ENCODE measurements at regions not wholly inside any gene's neighbourhood (a gene's known extent, or its start where the extent isn't known, plus 50 kb on each side); places are given as distances from the start of the nearest gene placed in this dataset.

DNA sequence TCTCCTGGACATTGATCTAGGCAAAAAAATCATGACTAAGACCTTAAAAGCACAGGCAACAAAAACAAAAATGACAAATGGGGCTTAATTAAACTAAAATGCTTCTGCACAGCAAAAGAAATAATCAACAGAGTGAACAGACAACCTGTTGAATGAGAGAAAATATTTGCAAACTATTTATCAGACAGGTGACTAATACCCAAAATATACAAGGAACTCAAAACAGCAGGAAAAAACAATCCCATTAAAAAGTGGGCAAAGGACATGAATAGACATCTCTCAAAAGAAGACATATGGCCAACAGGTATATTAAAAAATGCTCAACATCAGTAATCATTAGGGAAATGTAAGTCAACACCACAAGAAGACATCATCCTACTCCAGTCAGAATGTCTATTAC lies 166.8 kb downstream of the MTERF1 start:
- Histone ChIP-seq H3K36me3 (ENCODE audit: insufficient read depth, low read length) (no peaks in the 10 kb centered on the region), H3K27me3 (ENCODE audit: control insufficient read depth in 1 of 2, insufficient read depth in 2 of 2, low read length in 2 of 2) (no peaks in the 10 kb centered on the region), H3K4me1 (ENCODE audit: insufficient read depth, low read length) (no peaks in the 10 kb centered on the region), H3K27ac (ENCODE audit: low read depth in 1 of 2, low read length in 2 of 2) (no peak overlapping the region), H3K9me3 (ENCODE audit: control insufficient read depth in 1 of 2, insufficient read depth in 1 of 2, low read length in 2 of 2) (peaks cover 6 to 8% of the 10 kb centered on the region in 2 experiments), H3K4me3 (ENCODE audit: low read length) (no peak overlapping the region)
- ChIA-PET POLR2A (no interaction called here), CTCF (no interaction called here)
- TF ChIP-seq, protein P1, sequence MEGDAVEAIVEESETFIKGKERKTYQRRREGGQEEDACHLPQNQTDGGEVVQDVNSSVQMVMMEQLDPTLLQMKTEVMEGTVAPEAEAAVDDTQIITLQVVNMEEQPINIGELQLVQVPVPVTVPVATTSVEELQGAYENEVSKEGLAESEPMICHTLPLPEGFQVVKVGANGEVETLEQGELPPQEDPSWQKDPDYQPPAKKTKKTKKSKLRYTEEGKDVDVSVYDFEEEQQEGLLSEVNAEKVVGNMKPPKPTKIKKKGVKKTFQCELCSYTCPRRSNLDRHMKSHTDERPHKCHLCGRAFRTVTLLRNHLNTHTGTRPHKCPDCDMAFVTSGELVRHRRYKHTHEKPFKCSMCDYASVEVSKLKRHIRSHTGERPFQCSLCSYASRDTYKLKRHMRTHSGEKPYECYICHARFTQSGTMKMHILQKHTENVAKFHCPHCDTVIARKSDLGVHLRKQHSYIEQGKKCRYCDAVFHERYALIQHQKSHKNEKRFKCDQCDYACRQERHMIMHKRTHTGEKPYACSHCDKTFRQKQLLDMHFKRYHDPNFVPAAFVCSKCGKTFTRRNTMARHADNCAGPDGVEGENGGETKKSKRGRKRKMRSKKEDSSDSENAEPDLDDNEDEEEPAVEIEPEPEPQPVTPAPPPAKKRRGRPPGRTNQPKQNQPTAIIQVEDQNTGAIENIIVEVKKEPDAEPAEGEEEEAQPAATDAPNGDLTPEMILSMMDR (IDR thresholded peaks at IDR 0.05), result no peak
- peaks cover 19% of the 10 kb centered on the region for H3K9me3 Mint-ChIP-seq
- no peaks in the 10 kb centered on the region for H3K36me3 Mint-ChIP-seq (ENCODE audit: low read depth)
- H3K27me3 Mint-ChIP-seq, result no peaks in the 10 kb centered on the region
- ATAC-seq (ENCODE audit: poor library complexity) (no peak), DNase-seq (no peak)
- no peak overlapping the region for H3K27ac Mint-ChIP-seq
- no peak overlapping the region for H3K4me3 Mint-ChIP-seq
- intact Hi-C loops (cut with DNase I, micrococcal nuclease), result no loop called here
- H3K4me1 Mint-ChIP-seq (ENCODE audit: low read depth), result no peaks in the 10 kb centered on the region

DNA sequence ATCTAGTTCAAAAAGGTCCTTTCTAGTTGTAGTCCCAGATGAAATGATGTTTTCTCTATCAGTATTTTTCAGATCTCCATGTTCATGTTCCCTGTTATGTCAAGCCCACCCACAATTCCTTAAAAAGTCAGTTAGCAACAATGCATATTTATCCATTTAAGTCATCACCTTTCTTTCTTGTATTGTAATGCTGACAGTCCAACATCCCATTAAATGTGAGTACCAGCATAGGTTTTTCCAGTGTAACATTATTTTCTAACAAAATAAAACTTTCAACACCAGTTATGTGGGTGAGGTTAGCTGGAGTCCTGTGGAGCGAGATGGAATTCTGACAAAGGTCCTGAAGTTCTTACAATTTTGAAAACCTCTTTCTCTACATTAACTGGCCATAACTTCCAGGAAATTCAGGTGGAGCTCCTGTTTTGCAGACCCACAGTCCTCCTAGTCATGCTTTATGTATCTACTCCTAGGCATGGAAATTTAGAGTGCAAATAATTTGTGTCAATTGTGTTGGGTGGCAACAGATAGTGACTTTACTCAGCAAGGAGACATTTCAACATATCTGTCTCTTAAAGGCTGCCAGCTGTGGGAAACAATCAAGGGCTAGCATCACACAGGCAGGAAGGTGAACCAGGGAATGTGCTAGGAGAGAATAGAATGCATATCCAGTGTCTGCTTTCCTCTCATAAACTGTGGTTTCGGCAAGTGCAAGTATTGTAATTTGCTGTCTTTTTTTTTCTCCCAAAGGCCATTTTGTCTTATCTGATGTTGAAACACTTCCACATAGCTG lies 162.6 kb downstream of the MTERF1 start:
- intact Hi-C loops (cut with DNase I, micrococcal nuclease), result no loop called here
- peaks cover 28% of the 10 kb centered on the region for H3K9me3 Mint-ChIP-seq
- no peaks in the 10 kb centered on the region for H3K27me3 Mint-ChIP-seq
- H3K4me1 Mint-ChIP-seq (ENCODE audit: low read depth), result no peaks in the 10 kb centered on the region
- ChIA-PET POLR2A (no interaction called here), CTCF (no interaction called here)
- DNase-seq, result no peak
- H3K4me1 ChIP-seq (ENCODE audit: insufficient read depth, low read length), result no peaks in the 10 kb centered on the region
- no peak overlapping the region for H3K4me3 ChIP-seq (ENCODE audit: low read length)
- no peak overlapping the region for H3K27ac Mint-ChIP-seq
- no peak overlapping the region for H3K4me3 Mint-ChIP-seq
- TF ChIP-seq, protein P1 (IDR thresholded peaks at IDR 0.05), result no peak
- H3K36me3 ChIP-seq (ENCODE audit: insufficient read depth, low read length), result no peaks in the 10 kb centered on the region
- no peak for ATAC-seq (ENCODE audit: poor library complexity)
- H3K27me3 ChIP-seq (ENCODE audit: control insufficient read depth in 1 of 2, insufficient read depth in 2 of 2, low read length in 2 of 2), result no peaks in the 10 kb centered on the region
- no peak overlapping the region for H3K27ac ChIP-seq (ENCODE audit: low read depth in 1 of 2, low read length in 2 of 2)
- H3K36me3 Mint-ChIP-seq (ENCODE audit: low read depth), result peaks cover 5% of the 10 kb centered on the region
- H3K9me3 ChIP-seq (ENCODE audit: control insufficient read depth in 1 of 2, insufficient read depth in 1 of 2, low read length in 2 of 2), result peaks cover 0 to 14% of the 10 kb centered on the region in 2 experiments

DNA sequence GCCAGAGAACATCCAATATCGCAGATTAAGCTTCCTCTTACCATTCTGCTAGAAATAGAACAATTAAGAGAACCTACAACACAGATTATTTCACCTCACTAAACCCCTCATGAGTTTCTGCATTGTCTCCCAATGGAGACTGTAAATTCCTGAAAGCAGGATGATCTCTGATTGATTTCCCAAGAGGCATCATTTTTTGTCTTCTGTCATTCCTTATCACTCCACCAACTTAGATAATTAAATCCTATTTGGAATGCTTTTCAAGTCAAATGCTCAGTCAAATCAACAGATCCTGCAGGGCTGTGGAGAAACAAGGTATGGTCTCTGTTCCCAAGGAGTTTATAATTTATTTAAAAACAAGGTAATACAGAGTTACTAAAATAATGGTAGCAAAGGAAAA lies 161.5 kb downstream of the MTERF1 start:
- intact Hi-C loops (cut with DNase I, micrococcal nuclease), result no loop called here
- no peak overlapping the region for H3K4me3 ChIP-seq (ENCODE audit: low read length)
- Mint-ChIP-seq H3K4me1 (ENCODE audit: low read depth) (no peaks in the 10 kb centered on the region), H3K4me3 (no peak overlapping the region), H3K27me3 (no peaks in the 10 kb centered on the region), H3K36me3 (ENCODE audit: low read depth) (peaks cover 5% of the 10 kb centered on the region), H3K27ac (no peak overlapping the region), H3K9me3 (peaks cover 30% of the 10 kb centered on the region)
- no peaks in the 10 kb centered on the region for H3K36me3 ChIP-seq (ENCODE audit: insufficient read depth, low read length)
- POLR2A ChIA-PET, result no interaction called here
- no peaks in the 10 kb centered on the region for H3K4me1 ChIP-seq (ENCODE audit: insufficient read depth, low read length)
- ATAC-seq (ENCODE audit: poor library complexity) (no peak), DNase-seq (no peak)
- H3K27me3 ChIP-seq (ENCODE audit: control insufficient read depth in 1 of 2, insufficient read depth in 2 of 2, low read length in 2 of 2), result no peaks in the 10 kb centered on the region
- H3K27ac ChIP-seq (ENCODE audit: low read depth in 1 of 2, low read length in 2 of 2), result no peak overlapping the region
- CTCF ChIA-PET, result no interaction called here
- H3K9me3 ChIP-seq (ENCODE audit: control insufficient read depth in 1 of 2, insufficient read depth in 1 of 2, low read length in 2 of 2), result peaks cover 0 to 16% of the 10 kb centered on the region in 2 experiments
- TF ChIP-seq, protein P1 (IDR thresholded peaks at IDR 0.05), result no peak

Data from CD4-positive, alpha-beta T cell (primary cell).